Neutrophil (primary cell): ENCODE measurements at regions not wholly inside any gene's neighbourhood (a gene's known extent, or its start where the extent isn't known, plus 50 kb on each side); places are given as distances from the start of the nearest gene placed in this dataset.
A peak's percentile ranks its signal among the peaks of the same experiment; 100 is the strongest.

ENCODE experiments used
- H3K27ac ChIP-seq: fragments of 200-600 bp; sonication (generic); 2 replicates; pipeline ENCODE4 v1.5.1; 2016; ENCODE audit warnings: mild to moderate bottlenecking, moderate library complexity
- H3K27me3 ChIP-seq: fragments of 200-600 bp; sonication (generic); 2 replicates; pipeline ENCODE4 v1.6.0; 2016; ENCODE audit warnings: mild to moderate bottlenecking
- H3K36me3 ChIP-seq: fragments of 200-600 bp; sonication (generic); 2 replicates; pipeline ENCODE4 v1.5.1; 2017
- H3K4me1 ChIP-seq, 2 experiments: fragments of 200-600 bp in 1 of 2; sonication (generic) in 1 of 2; 1 replicate in 1 of 2; 2 replicates in 1 of 2; pipeline versions ENCODE4 v1.5.1 to v1.6.1; 2013 to 2016; ENCODE audit warnings: low read depth in 1 of 2, low read length in 1 of 2, mild to moderate bottlenecking in 1 of 2, moderate library complexity in 1 of 2; ENCODE audit not compliant: control insufficient read depth in 1 of 2, insufficient read depth in 1 of 2
- H3K4me3 ChIP-seq, 2 experiments: fragments of 200-600 bp in 1 of 2; sonication (generic) in 1 of 2; 1 replicate in 1 of 2; 2 replicates in 1 of 2; pipeline ENCODE4 v1.5.1; 2013 to 2016; ENCODE audit warnings: low read depth in 1 of 2, low read length in 1 of 2, mild to moderate bottlenecking in 1 of 2, moderate library complexity in 1 of 2
- H3K9me3 ChIP-seq: fragments of 200-600 bp; sonication (generic); 2 replicates; pipeline ENCODE4 v1.5.1; 2016
- TF ChIP-seq, protein P1 (sequence below): fragments of 200-600 bp; sonication (generic); IDR thresholded peaks from 2 replicates; pipeline ENCODE4 v1.5.1; 2016; ENCODE audit warnings: antibody characterized with exemption

DNA sequence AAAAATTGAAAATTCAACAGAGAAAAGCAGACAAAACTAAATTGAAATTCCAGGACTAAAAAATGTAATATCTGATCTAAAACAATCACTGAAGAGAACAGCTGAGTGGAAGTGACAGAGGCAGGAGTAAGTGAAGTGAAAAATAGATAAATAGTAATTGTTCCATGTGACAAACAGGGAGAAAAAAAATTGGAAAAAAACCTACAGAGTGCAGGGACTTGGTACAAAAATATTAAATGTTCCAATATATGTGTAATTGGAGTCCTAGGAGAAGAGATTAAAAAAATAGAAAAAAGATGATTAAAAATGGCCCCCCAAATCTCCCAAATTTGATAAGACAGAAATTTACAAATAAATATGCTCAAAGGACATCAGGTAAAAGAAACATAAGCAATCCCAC lies 63.4 kb upstream of the NAMPT start:
- Histone ChIP-seq H3K36me3 (no peaks in the 10 kb centered on the region), H3K27ac (peak overlapping the region; percentile 100), H3K4me3 (no peak overlapping the region)

DNA sequence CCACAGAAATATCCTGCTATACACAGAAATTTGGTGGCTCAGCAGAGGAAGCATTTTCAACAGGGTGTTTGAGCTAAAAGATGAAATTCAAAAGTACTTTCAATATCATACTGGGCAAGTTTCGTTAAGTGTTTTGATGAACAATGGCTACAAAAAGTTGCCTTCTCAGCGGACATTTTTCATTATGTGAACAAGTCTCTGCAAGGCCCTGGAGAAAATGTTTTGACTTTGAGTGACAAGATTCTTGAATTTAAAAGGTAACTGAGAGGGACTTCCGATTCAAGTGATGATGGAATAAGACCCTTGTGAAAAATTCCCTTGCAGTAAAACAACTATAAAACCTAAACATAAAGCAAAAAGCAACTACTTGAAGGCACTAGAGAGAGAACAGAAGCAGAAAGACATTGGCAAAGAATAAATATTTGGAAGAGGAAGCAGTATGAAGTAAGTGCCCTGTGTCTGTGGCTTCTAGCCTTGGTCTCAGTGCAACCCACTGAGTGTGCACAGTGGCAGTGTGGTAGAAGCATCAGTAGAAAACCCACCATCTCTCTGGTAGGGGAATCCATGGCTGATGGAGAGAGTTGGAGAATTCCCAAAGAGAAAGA lies 62.5 kb upstream of the NAMPT start:
- peaks cover 57 to 65% of the 10 kb centered on the region in 2 experiments for H3K4me1 ChIP-seq
- peak overlapping the region; percentile 100 for H3K27ac ChIP-seq
- no peaks in the 10 kb centered on the region for H3K9me3 ChIP-seq
- no peak overlapping the region for H3K4me3 ChIP-seq
- H3K36me3 ChIP-seq = no peaks in the 10 kb centered on the region
- no peaks in the 10 kb centered on the region for H3K27me3 ChIP-seq
- TF ChIP-seq, protein P1, sequence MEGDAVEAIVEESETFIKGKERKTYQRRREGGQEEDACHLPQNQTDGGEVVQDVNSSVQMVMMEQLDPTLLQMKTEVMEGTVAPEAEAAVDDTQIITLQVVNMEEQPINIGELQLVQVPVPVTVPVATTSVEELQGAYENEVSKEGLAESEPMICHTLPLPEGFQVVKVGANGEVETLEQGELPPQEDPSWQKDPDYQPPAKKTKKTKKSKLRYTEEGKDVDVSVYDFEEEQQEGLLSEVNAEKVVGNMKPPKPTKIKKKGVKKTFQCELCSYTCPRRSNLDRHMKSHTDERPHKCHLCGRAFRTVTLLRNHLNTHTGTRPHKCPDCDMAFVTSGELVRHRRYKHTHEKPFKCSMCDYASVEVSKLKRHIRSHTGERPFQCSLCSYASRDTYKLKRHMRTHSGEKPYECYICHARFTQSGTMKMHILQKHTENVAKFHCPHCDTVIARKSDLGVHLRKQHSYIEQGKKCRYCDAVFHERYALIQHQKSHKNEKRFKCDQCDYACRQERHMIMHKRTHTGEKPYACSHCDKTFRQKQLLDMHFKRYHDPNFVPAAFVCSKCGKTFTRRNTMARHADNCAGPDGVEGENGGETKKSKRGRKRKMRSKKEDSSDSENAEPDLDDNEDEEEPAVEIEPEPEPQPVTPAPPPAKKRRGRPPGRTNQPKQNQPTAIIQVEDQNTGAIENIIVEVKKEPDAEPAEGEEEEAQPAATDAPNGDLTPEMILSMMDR = no peak

More for the DNA sequence above, 63.4 kb upstream of the NAMPT start:
- Histone ChIP-seq H3K9me3 (no peaks in the 10 kb centered on the region), H3K4me1 (peaks cover 49 to 56% of the 10 kb centered on the region in 2 experiments), H3K27me3 (no peaks in the 10 kb centered on the region)
- TF ChIP-seq, protein P1 = no peak

DNA sequence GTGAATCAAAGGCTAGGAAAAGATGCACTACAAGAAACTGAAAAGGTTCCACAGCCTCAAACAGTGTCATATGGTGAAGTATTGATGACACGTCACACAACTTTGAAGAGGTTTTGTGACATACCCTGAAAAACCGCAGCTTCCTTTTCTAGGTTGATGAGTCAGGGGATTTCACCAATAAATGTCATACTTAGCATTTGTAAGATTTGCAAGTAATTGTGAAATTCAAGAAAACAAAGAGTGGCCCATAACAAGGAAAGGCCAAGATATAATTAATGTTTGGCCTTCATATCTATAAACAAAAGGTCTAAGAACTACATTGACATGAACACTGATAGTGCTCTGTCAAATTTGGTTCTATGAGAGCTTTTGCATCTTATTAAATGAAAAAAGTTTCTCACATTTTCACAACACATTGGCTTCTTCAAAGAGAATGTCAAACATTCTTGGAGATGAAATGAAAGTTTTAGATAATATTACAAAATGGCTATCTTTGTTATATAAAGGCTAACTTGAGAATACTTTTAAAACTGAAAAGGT lies 62.0 kb upstream of the NAMPT start:
- H3K27ac ChIP-seq = peak overlapping the region; percentile 100
- H3K4me1 ChIP-seq = peaks cover 57 to 71% of the 10 kb centered on the region in 2 experiments

DNA sequence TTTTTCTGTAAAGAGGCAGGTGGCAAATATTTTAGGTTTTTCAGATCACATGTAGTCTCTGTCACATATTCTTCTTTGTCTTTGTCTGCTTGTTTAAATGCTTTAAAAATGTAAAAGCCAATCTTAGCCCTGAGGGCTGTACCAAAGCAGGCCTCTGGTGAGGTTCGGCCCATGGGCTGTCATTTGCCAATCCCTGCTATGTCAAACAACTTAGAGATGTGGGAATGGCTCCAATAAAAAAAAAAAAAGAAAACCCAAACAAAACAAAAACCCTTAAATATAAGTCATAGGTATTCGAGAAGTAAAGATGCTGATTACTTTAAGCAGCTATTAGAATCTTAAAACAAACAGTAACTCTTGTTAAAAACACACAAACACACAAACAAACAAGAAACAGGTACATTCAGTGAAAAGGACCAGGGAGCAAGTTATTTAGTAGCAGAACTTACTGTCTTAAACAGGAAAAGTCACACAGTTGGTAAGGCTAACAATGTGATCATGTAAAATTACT lies 61.4 kb upstream of the NAMPT start:
- H3K27me3 ChIP-seq = no peaks in the 10 kb centered on the region
- H3K36me3 ChIP-seq = no peaks in the 10 kb centered on the region
- TF ChIP-seq, protein P1 = peak; percentile 4
- H3K4me1 ChIP-seq = peaks cover 60 to 74% of the 10 kb centered on the region in 2 experiments
- H3K4me3 ChIP-seq = peak overlapping the region; percentile 50 to 55
- peak overlapping the region; percentile 100 for H3K27ac ChIP-seq
- no peaks in the 10 kb centered on the region for H3K9me3 ChIP-seq

More for the DNA sequence above, 62.0 kb upstream of the NAMPT start:
- Histone ChIP-seq H3K4me3 (peak overlapping the region; percentile 50 to 55), H3K27me3 (no peaks in the 10 kb centered on the region), H3K9me3 (no peaks in the 10 kb centered on the region), H3K36me3 (no peaks in the 10 kb centered on the region)
- TF ChIP-seq, protein P1 = no peak

DNA sequence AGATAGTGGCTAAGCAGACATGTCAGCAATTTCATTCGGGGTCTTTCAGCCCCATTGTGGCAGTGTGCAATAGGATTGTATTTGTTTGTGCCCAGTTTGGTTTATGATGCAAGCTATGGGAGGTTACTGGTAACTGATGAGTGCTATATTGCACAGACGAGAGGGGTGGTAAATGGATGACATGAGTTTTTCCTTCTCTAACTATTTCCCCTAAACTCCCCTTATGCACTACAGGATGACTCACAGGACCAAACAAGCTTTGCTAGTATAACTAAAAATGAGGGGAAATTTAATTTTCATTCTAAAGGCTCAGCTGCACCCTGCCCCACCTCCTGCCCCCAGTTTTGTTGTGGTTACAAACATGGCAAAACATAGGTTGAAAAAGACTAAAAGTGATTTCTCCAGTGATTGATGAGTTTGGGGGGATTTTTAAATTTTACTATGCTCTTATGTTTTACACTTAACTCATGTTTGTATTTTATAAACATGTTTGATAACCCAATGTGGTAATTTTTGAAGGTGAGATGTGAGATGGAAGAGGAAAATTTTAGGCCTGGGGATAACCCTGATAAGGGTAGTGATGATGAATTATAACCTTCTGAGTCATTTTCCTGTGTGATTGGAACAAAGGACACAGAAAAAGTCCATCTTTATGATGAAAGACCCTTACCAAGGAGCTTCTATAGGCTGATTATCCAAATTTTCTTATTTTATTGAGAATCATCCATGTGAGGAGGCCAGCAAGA lies 60.8 kb upstream of the NAMPT start:
- Histone ChIP-seq H3K4me3 (peak overlapping the region; percentile 50 to 55), H3K27ac (peak overlapping the region; percentile 100)
- TF ChIP-seq, protein P1 = peak; percentile 5

More for the DNA sequence above, 60.8 kb upstream of the NAMPT start:
- H3K27me3 ChIP-seq = no peaks in the 10 kb centered on the region
- no peaks in the 10 kb centered on the region for H3K36me3 ChIP-seq
- peaks cover 60 to 79% of the 10 kb centered on the region in 2 experiments for H3K4me1 ChIP-seq
- H3K9me3 ChIP-seq = no peaks in the 10 kb centered on the region
